ENCODE measurements at regions not wholly inside any gene's neighbourhood (a gene's known extent, or its start where the extent isn't known, plus 50 kb on each side); places are given as distances from the start of the nearest gene placed in this dataset.

GRCh38 chr10:46227936-46228562 is 58.7 kb upstream of the ANTXRL start:
- DNase-seq (ENCODE audit: low spot score), result no peak

- DNase-seq (ENCODE audit: low spot score), result peak; percentile 58
Observed at GRCh38 chr10:46228563-46229071, 58.2 kb upstream of the ANTXRL start.

- peak; percentile 44 for DNase-seq (ENCODE audit: low spot score)
Observed at GRCh38 chr10:46229144-46229563, 57.6 kb upstream of the ANTXRL start.

- DNase-seq (ENCODE audit: low spot score), result no peak
Observed at GRCh38 chr10:46230615-46231014, 56.2 kb upstream of the ANTXRL start.

- DNase-seq (ENCODE audit: low spot score), result no peak
Observed at GRCh38 chr10:46231087-46231486, 55.7 kb upstream of the ANTXRL start.

- DNase-seq (ENCODE audit: low spot score), result no peak
Observed at GRCh38 chr10:46232084-46232483, 54.7 kb upstream of the ANTXRL start.

GRCh38 chr10:46232666-46233065 is 54.1 kb upstream of the ANTXRL start:
- DNase-seq (ENCODE audit: low spot score), result no peak

- no peak for DNase-seq (ENCODE audit: low spot score)
Observed at GRCh38 chr10:46233181-46233580, 53.6 kb upstream of the ANTXRL start.

- no peak for DNase-seq (ENCODE audit: low spot score)
Observed at GRCh38 chr10:46234026-46234425, 52.8 kb upstream of the ANTXRL start.

- no peak for DNase-seq (ENCODE audit: low spot score)
Observed at GRCh38 chr10:46234431-46235060, 52.3 kb upstream of the ANTXRL start.

- DNase-seq (ENCODE audit: low spot score), result no peak
Observed at GRCh38 chr10:46235705-46236545, 50.9 kb upstream of the ANTXRL start.

GRCh38 chr10:46236546-46236887 is 50.3 kb upstream of the ANTXRL start:
- no peak for DNase-seq (ENCODE audit: low spot score)

- no peak for DNase-seq (ENCODE audit: low spot score)
Observed at GRCh38 chr10:46236941-46237681, 49.7 kb upstream of the ANTXRL start.

Measured in HuH-7 (cell line).